Chondrocyte (in vitro differentiated cells): ENCODE measurements at regions not wholly inside any gene's neighbourhood (a gene's known extent, or its start where the extent isn't known, plus 50 kb on each side); places are given as distances from the start of the nearest gene placed in this dataset.

Experiments
- DNase-seq: peaks from one replicate; pipeline ENCODE4 v3.0.0; 2021; ENCODE audit warnings: mixed read lengths, low spot score
- H3K27ac Mint-ChIP-seq: one replicate; pipeline ENCODE4 v1.8.0; 2021; ENCODE audit warnings: mild to moderate bottlenecking, moderate library complexity, mixed read lengths; ENCODE audit not compliant: unreplicated experiment
- H3K27me3 Mint-ChIP-seq: 2 replicates; pipeline ENCODE4 v1.8.0; 2021; ENCODE audit warnings: low read depth, mixed read lengths
- H3K36me3 Mint-ChIP-seq: 2 replicates; pipeline ENCODE4 v1.8.0; 2021; ENCODE audit warnings: low read depth, mixed read lengths
- H3K4me1 Mint-ChIP-seq: 2 replicates; pipeline ENCODE4 v1.8.0; 2021; ENCODE audit warnings: low read depth, mild to moderate bottlenecking, mixed read lengths
- H3K4me3 Mint-ChIP-seq: one replicate; pipeline ENCODE4 v1.8.0; 2021; ENCODE audit warnings: mild to moderate bottlenecking, moderate library complexity, mixed read lengths; ENCODE audit not compliant: unreplicated experiment
- H3K9me3 Mint-ChIP-seq: 2 replicates; pipeline ENCODE4 v1.8.0; 2021; ENCODE audit warnings: low read depth, mixed read lengths
- TF ChIP-seq, protein P1 (sequence below): fragments of 200-600 bp; sonication (generic); IDR thresholded peaks from 2 replicates; pipeline ENCODE4 v1.5.0; 2021; ENCODE audit warnings: antibody characterized with exemption, mild to moderate bottlenecking, moderate library complexity

DNA sequence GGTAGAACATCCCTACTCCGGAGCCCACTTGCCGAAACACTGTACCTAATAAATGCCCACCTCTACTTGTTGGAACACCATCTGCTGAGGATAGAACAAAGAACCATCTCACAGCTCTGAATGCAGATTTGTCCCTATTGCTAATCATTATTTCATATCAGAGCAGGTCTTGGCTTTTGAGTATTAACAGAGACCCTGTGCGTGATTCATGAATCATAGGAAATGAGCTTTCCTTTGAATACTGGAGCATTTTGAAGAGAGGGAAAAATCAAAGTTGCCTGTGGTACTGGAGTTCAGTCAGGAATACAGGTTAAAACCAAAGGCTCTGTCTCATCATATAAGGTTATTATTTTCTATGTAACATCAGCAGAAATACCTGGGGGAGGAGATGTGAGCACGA is 1132.3 kb downstream of the XPNPEP1 start:
- no peaks in the 10 kb centered on the region for H3K36me3 Mint-ChIP-seq
- H3K4me1 Mint-ChIP-seq, result no peaks in the 10 kb centered on the region
- no peak overlapping the region for H3K27ac Mint-ChIP-seq
- H3K27me3 Mint-ChIP-seq, result no peaks in the 10 kb centered on the region
- TF ChIP-seq, protein P1, sequence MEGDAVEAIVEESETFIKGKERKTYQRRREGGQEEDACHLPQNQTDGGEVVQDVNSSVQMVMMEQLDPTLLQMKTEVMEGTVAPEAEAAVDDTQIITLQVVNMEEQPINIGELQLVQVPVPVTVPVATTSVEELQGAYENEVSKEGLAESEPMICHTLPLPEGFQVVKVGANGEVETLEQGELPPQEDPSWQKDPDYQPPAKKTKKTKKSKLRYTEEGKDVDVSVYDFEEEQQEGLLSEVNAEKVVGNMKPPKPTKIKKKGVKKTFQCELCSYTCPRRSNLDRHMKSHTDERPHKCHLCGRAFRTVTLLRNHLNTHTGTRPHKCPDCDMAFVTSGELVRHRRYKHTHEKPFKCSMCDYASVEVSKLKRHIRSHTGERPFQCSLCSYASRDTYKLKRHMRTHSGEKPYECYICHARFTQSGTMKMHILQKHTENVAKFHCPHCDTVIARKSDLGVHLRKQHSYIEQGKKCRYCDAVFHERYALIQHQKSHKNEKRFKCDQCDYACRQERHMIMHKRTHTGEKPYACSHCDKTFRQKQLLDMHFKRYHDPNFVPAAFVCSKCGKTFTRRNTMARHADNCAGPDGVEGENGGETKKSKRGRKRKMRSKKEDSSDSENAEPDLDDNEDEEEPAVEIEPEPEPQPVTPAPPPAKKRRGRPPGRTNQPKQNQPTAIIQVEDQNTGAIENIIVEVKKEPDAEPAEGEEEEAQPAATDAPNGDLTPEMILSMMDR, result no peak
- peaks cover 18% of the 10 kb centered on the region for H3K9me3 Mint-ChIP-seq
- DNase-seq, result no peak
- no peak overlapping the region for H3K4me3 Mint-ChIP-seq

DNA sequence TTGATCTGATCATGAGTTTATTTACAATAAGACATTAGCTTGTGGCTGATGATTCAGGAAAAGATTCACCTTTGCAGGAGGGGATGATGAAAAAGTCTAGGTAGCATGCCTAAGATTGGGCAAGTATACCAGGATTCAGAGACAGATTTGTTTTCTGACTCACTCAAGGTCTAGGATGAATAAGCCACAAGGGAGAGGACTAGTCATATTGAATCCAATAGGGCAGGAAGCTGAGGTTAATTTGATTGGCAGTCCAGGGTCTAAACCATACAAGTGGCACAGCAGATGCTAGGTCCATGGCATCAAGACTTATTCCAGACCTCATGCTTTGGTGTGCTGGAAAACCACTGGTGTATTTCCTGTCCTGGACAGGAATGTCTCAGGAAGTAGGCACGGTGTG is 1133.4 kb downstream of the XPNPEP1 start:
- peaks cover 29% of the 10 kb centered on the region for H3K9me3 Mint-ChIP-seq
- no peak overlapping the region for H3K27ac Mint-ChIP-seq
- H3K27me3 Mint-ChIP-seq, result no peaks in the 10 kb centered on the region
- TF ChIP-seq, protein P1, result no peak
- H3K4me1 Mint-ChIP-seq, result no peaks in the 10 kb centered on the region
- H3K36me3 Mint-ChIP-seq, result no peaks in the 10 kb centered on the region
- H3K4me3 Mint-ChIP-seq, result no peak overlapping the region
- no peak for DNase-seq

DNA sequence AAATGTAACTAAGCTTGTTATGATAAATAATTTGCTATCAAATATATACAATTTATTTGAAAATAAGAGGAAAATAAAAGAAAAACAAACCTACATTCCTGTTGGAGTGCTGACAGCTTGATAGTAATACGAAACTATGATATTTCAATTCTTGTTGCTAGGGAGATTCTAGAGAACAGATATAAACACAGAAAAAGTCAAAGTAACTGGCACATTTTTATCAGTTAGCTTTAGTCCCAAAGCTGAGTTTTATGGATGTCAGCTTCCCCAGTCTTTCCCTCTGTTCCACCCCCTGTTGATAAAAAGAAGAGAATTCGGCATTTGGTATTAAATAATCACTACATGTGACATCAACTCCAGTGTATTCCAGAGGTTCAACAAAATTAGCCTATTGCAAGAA is 1134.0 kb downstream of the XPNPEP1 start:
- no peak overlapping the region for H3K4me3 Mint-ChIP-seq
- H3K9me3 Mint-ChIP-seq, result peaks cover 33% of the 10 kb centered on the region
- no peaks in the 10 kb centered on the region for H3K36me3 Mint-ChIP-seq
- no peak overlapping the region for H3K27ac Mint-ChIP-seq
- TF ChIP-seq, protein P1, result no peak
- no peaks in the 10 kb centered on the region for H3K4me1 Mint-ChIP-seq
- no peaks in the 10 kb centered on the region for H3K27me3 Mint-ChIP-seq
- DNase-seq, result no peak

DNA sequence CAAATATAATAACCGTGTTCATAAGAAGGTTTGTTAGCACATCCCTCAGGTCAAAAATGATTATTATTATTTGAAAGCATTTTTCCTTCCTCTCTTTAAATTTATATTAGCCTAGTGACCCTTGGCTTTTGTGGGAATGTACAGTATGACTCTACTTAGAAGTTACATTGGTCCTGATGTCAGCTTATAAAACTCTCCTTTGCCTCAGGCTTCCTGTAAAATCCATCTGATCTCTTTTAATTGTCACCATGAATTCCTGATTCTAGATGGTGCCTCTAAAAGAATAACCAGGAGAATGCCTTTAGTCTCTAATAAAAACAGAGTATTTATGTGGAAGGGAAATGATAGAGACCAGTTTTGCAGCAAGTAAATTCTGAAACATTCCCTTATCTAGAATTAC is 1134.4 kb downstream of the XPNPEP1 start:
- H3K27me3 Mint-ChIP-seq, result no peaks in the 10 kb centered on the region
- DNase-seq, result no peak
- H3K4me3 Mint-ChIP-seq, result no peak overlapping the region
- H3K9me3 Mint-ChIP-seq, result peaks cover 36% of the 10 kb centered on the region
- no peak overlapping the region for H3K27ac Mint-ChIP-seq
- no peaks in the 10 kb centered on the region for H3K36me3 Mint-ChIP-seq
- H3K4me1 Mint-ChIP-seq, result no peaks in the 10 kb centered on the region
- TF ChIP-seq, protein P1, result no peak

DNA sequence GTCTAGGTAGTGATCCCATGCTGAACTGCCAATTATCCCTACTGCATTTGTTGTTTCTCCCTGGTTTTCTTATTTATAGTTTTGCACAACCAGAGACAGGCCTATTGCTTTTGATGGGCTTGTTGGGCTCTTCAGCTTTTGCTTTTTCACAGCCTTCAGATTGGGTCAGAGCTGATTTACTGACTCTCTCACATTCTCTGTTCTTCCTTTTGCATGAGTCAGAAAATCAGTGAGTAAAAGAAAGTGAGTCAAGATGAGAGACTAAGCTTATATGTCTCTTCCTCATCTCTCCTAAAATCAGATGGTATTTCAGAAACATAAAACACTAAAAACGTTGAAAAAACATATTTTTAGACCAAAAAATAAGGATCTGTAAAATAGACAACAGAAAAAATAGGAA is 1135.4 kb downstream of the XPNPEP1 start:
- TF ChIP-seq, protein P1, result no peak
- no peaks in the 10 kb centered on the region for H3K4me1 Mint-ChIP-seq
- no peaks in the 10 kb centered on the region for H3K36me3 Mint-ChIP-seq
- no peak overlapping the region for H3K27ac Mint-ChIP-seq
- no peaks in the 10 kb centered on the region for H3K27me3 Mint-ChIP-seq
- no peak overlapping the region for H3K4me3 Mint-ChIP-seq
- DNase-seq, result no peak
- peaks cover 41% of the 10 kb centered on the region for H3K9me3 Mint-ChIP-seq
